HG03135 (cell line): ENCODE measurements at regions not wholly inside any gene's neighbourhood (a gene's known extent, or its start where the extent isn't known, plus 50 kb on each side); places are given as distances from the start of the nearest gene placed in this dataset.
"Not testable (repeated sequence)": the region's sequence is repeated elsewhere in the genome, so short reads cannot be mapped to it uniquely, and the experiment has no call there.

Source experiments
- ATAC-seq: cut with Tn5 transposase; IDR thresholded peaks from one replicate; pipeline ENCODE4 v1.9.1; 2021; ENCODE audit warnings: mild to moderate bottlenecking, moderate library complexity; ENCODE audit not compliant: unreplicated experiment

- ATAC-seq, result no peak
Measured at GRCh38 chr3:106070187-106070586, 201.4 kb upstream of the CBLB start.

- ATAC-seq, result no peak
Measured at GRCh38 chr3:106071306-106071705, 202.5 kb upstream of the CBLB start.

- not testable (repeated sequence) for ATAC-seq
Measured at GRCh38 chr3:106072596-106072995, 203.8 kb upstream of the CBLB start.

- not testable (repeated sequence) for ATAC-seq
Measured at GRCh38 chr3:106073806-106074205, 205.0 kb upstream of the CBLB start.

- not testable (repeated sequence) for ATAC-seq
Measured at GRCh38 chr3:106075731-106076130, 206.9 kb upstream of the CBLB start.

- no peak for ATAC-seq
Measured at GRCh38 chr3:106078635-106079034, 209.8 kb upstream of the CBLB start.

GRCh38 chr3:106082616-106083015, 213.8 kb upstream of the CBLB start:
- ATAC-seq, result no peak

- no peak for ATAC-seq
Measured at GRCh38 chr3:106083207-106083606, 214.4 kb upstream of the CBLB start.

- no peak for ATAC-seq
Measured at GRCh38 chr3:106083854-106084253, 215.0 kb upstream of the CBLB start.

GRCh38 chr3:106086038-106086437, 217.2 kb upstream of the CBLB start:
- ATAC-seq, result no peak

- ATAC-seq, result no peak
Measured at GRCh38 chr3:106086636-106087035, 217.8 kb upstream of the CBLB start.

GRCh38 chr3:106088304-106088703, 219.5 kb upstream of the CBLB start:
- ATAC-seq, result no peak

GRCh38 chr3:106088899-106089298, 220.1 kb upstream of the CBLB start:
- no peak for ATAC-seq

GRCh38 chr3:106089806-106090205, 221.0 kb upstream of the CBLB start:
- ATAC-seq, result no peak

GRCh38 chr3:106092792-106093191, 224.0 kb upstream of the CBLB start:
- no peak for ATAC-seq

GRCh38 chr3:106093616-106094015, 224.8 kb upstream of the CBLB start:
- no peak for ATAC-seq

GRCh38 chr3:106097817-106098435, 229.1 kb upstream of the CBLB start:
- no peak for ATAC-seq

GRCh38 chr3:106103383-106103782, 234.6 kb upstream of the CBLB start:
- ATAC-seq, result no peak

GRCh38 chr3:106104078-106104477, 235.3 kb upstream of the CBLB start:
- ATAC-seq, result no peak

GRCh38 chr3:106108925-106109324, 240.1 kb upstream of the CBLB start:
- ATAC-seq, result no peak

- not testable (repeated sequence) for ATAC-seq
Measured at GRCh38 chr3:106112561-106112960, 243.7 kb upstream of the CBLB start.

- ATAC-seq, result no peak
Measured at GRCh38 chr3:106113747-106114146, 244.9 kb upstream of the CBLB start.

GRCh38 chr3:106114220-106114619, 245.4 kb upstream of the CBLB start:
- ATAC-seq, result no peak
